Mesodermal cell (in vitro differentiated cells): ENCODE measurements at regions not wholly inside any gene's neighbourhood (a gene's known extent, or its start where the extent isn't known, plus 50 kb on each side); places are given as distances from the start of the nearest gene placed in this dataset.

Experiments
- H3K27ac ChIP-seq: 2 replicates; pipeline ENCODE4 v1.7.0; 2013; ENCODE audit warnings: mild to moderate bottlenecking, low read depth, low read length, moderate library complexity; ENCODE audit not compliant: severe bottlenecking
- H3K36me3 ChIP-seq: 2 replicates; pipeline ENCODE4 v1.7.1; 2013; ENCODE audit warnings: mild to moderate bottlenecking, low read length, moderate library complexity; ENCODE audit not compliant: control insufficient read depth, insufficient read depth
- H3K4me1 ChIP-seq: one replicate; pipeline ENCODE4 v1.7.1; 2013; ENCODE audit warnings: mild to moderate bottlenecking, low read length; ENCODE audit not compliant: insufficient read depth, control insufficient read depth, poor library complexity, severe bottlenecking
- H3K4me3 ChIP-seq: 2 replicates; pipeline ENCODE4 v1.7.0; 2013; ENCODE audit warnings: low read length, control low read depth, mild to moderate bottlenecking; ENCODE audit not compliant: insufficient read depth, poor library complexity, severe bottlenecking; ENCODE audit errors: extremely low read depth
- H3K9me3 ChIP-seq: 2 replicates; pipeline ENCODE4 v1.7.1; 2013; ENCODE audit warnings: mild to moderate bottlenecking, low read length, moderate library complexity; ENCODE audit not compliant: control insufficient read depth
- WGBS, 2 experiments: methylation state at CpG; one replicate each; pipeline ENCODE4 v1.1.5; 2013; ENCODE audit warnings: missing lambda C conversion rate in 2 of 2; ENCODE audit not compliant: insufficient coverage in 2 of 2; 5-methylcytosine and 5-hydroxymethylcytosine counted together

DNA sequence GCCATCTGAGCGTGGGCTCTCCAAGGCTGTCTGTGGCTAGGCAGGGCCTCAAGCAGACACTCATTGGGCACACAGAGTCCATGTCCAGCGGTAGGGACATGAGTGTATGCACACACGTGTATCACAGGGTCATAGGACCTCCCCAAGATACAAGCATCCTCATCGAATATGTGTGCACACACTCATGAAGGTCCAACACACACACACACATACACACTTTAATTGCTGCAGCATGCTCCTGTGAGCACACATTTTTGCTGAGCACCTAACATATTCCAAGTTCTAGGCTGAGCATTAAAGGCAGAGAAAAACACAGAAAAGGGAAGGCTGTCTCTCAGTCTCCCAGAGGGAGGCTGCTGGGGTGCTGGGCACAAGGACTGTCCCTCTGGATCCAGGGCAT is 59.3 kb upstream of the TBX3 start:
- Histone ChIP-seq H3K4me3 (no peak overlapping the region), H3K4me1 (peaks cover 25% of the 10 kb centered on the region), H3K9me3 (peaks cover 8% of the 10 kb centered on the region), H3K27ac (no peak overlapping the region), H3K36me3 (no peaks in the 10 kb centered on the region)
- 70 to 75% methylated on average over 4 of the region's 4 CpGs for WGBS, 2 experiments

DNA sequence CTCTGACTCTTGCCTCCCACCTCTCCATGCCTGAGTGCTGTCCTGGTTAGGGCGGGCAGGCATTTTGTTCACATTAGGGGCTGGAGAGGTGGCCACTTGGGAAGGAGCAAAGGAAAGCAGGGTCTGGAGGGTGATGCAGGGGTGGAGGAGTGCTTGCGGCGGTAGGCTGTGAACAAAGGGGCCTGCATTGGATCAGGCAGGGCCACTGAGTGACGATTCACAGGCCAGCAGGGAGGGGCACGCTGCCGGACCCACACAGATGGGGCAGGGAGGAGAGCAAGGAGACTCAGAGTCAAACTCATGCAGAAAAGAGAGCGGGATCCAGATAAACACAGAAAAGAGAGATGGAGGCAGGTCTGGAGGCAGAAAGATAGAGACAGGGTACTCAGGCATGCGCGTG is 58.4 kb upstream of the TBX3 start:
- Histone ChIP-seq H3K9me3 (peaks cover 8% of the 10 kb centered on the region), H3K4me1 (peaks cover 22% of the 10 kb centered on the region), H3K36me3 (no peaks in the 10 kb centered on the region), H3K4me3 (no peak overlapping the region), H3K27ac (no peak overlapping the region)
- WGBS, 2 experiments, result 69 to 70% methylated on average over 6 of the region's 9 CpGs

DNA sequence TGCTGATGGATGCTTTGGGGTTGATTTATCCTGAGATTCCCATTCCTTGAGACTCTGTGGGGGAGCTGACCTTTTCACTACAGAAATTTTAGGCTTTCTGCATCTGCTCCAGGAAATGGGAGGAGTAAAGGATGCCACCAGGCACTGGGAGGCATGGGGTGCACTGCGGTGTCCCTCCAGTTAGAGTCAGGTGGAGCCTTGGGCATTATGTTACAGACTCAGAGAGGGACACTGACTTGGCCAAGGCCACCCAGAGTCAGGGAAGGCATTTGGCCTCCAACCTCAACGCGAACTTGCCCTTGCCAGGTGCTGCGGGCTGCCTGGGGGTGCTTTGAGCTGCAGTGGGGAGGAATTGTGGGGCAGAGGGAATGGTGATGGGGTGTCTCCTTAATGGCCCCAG is 58.0 kb upstream of the TBX3 start:
- Histone ChIP-seq H3K4me3 (no peak overlapping the region), H3K4me1 (peaks cover 18% of the 10 kb centered on the region), H3K36me3 (no peaks in the 10 kb centered on the region), H3K9me3 (peaks cover 8% of the 10 kb centered on the region), H3K27ac (no peak overlapping the region)
- 83 to 88% methylated on average over 2 to 4 of the region's 4 CpGs for WGBS, 2 experiments

DNA sequence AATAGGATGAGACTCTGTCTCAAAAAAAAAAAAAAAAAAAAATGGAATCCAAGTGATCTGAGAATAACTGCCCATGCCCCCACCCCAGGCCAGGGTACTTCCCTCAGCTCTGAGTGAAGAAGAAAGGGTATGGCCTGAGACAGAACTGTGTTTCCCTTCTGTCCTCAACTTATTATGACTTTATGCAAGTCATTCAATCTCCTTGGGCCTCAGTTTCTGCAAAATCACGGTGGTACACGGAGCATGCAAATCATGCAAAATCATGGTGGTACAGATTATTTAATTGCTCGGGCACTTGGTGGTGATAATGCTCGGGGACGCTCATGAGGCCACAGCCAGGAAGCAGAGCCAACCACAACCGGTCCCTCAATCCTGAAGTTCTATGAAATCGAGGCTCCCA is 56.5 kb upstream of the TBX3 start:
- WGBS, 2 experiments, result 97% methylated on average over 5 to 7 of the region's 7 CpGs
- Histone ChIP-seq H3K36me3 (no peaks in the 10 kb centered on the region), H3K27ac (no peak overlapping the region)

DNA sequence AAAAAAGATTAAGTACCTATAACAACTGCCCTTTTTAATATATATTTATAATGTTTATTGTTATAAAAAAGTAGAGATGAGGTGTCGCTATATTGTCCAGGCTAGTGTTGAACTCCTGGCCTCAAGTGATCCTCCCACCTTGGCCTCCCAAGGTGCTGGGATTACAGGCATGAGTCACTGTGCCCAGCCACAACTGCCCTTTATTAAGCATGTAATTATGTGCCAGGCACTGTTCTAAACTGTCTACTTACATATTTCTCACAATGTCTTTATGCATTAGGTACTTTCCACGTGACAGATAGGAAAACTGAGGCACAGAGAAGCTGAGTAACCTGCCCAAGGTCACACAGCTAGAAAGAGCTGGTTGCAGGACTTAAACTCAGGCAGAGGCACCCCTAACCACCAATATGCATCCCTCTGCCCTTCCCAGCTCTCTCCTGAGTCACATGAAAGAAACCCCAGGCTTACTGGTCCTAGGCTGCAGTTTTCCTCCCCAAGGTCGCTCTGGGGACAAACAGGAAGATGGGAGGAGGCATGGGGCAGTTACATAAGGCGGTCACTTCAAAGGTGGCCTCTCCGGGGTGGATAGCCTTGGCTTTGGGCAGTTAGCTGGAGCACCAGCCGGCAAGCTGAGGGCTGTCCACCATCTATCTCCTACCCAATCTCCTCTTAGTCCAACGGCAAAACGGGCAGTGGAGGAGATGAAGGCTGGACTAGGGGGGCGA is 54.6 kb upstream of the TBX3 start:
- Histone ChIP-seq H3K9me3 (peaks cover 10% of the 10 kb centered on the region), H3K36me3 (no peaks in the 10 kb centered on the region), H3K4me3 (no peak overlapping the region), H3K4me1 (peaks cover 7% of the 10 kb centered on the region), H3K27ac (no peak overlapping the region)
- 81 to 100% methylated on average over 2 of the region's 9 CpGs for whole genome bisulfite sequencing, 2 experiments

More for the DNA sequence above, 56.5 kb upstream of the TBX3 start:
- Histone ChIP-seq H3K4me3 (no peak overlapping the region), H3K9me3 (peaks cover 8% of the 10 kb centered on the region), H3K4me1 (peaks cover 7% of the 10 kb centered on the region)

DNA sequence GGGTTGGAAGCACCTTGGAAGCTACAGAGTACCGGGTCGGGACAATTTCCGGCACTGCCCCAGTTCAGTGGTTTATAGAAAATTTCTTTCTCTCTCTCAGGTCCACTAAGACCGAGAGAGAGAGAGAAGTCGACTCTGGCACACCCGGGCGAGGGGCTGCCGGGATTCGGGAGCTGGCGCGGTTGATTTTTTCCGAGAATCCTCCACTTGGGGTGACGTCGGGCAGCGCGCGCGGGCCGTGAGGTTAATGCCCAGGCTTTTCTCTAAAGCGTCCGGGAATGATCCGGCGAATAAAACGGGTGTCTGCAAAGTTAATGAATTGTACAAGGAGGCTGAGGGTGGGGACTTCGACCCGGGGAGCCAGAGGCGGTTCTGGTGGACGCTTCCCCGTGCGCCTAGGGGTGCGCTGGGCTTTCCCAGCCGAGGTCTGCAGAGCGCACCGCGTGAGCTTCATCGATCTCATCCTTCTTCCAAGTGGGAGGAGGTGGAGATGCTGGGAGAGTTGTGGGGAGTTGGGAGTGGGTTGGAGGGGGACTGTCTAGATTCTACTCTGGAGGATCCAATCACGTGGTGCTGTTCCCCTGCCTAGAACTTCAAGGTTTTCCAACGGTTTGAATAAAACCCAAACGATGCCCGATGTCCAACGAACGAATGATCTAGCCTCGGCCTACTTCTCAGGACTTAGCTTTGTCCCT is 51.9 kb upstream of the TBX3 start:
- no peaks in the 10 kb centered on the region for H3K36me3 ChIP-seq
- no peak overlapping the region for H3K27ac ChIP-seq
- H3K9me3 ChIP-seq, result peaks cover 5% of the 10 kb centered on the region
- 86% methylated on average over 33 to 41 of the region's 43 CpGs for WGBS, 2 experiments
- H3K4me1 ChIP-seq, result peaks cover 6% of the 10 kb centered on the region
- no peak overlapping the region for H3K4me3 ChIP-seq

DNA sequence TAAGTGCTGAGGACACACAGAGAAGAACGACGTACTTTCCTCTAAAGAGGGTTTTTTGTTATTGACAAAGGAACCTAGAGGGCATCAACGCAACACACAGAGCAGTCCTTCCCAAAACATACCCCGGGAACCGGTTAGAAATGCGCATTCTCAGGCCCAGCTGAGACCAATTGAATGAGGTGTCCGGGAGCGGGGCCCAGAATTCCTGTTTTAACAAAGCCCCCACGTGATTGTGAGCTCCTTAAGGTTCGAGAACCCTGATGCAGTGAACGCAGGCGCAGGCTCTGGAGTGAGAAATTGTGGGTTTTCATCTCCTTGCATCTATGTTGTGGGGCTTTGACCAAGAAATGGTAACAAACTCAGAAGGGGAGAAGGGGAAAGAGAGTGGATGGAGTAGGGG is 51.0 kb upstream of the TBX3 start:
- peaks cover 5% of the 10 kb centered on the region for H3K9me3 ChIP-seq
- 62 to 71% methylated on average over 12 of the region's 12 CpGs for WGBS, 2 experiments
- H3K27ac ChIP-seq, result no peak overlapping the region
- no peaks in the 10 kb centered on the region for H3K36me3 ChIP-seq
- peaks cover 6% of the 10 kb centered on the region for H3K4me1 ChIP-seq
- H3K4me3 ChIP-seq, result no peak overlapping the region

DNA sequence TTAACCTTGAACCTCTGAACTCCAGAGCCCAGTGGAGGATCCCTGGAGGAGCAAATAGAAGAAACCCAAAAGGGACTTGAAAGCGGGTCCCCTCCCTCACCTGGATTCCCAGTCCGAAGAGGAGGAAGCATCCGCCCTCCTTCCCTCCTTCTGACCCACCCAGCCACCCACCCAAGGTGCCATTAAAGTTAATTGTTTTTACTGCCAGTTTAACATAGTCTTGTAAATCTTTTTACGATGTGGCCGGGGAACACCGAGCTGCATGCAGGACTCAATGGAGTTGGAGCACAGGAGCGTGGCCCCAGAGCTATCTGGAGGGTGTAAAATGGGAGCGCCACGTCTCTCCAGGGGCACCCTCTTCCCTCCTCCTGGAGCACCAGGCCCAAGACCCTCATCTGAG is 49.9 kb upstream of the TBX3 start:
- H3K36me3 ChIP-seq, result no peaks in the 10 kb centered on the region
- 90 to 94% methylated on average over 6 to 7 of the region's 9 CpGs for WGBS, 2 experiments
- H3K4me1 ChIP-seq, result peaks cover 6% of the 10 kb centered on the region
- H3K27ac ChIP-seq, result no peak overlapping the region
- H3K9me3 ChIP-seq, result peaks cover 5% of the 10 kb centered on the region
- H3K4me3 ChIP-seq, result no peak overlapping the region
